B cell (primary cell): ENCODE measurements at regions not wholly inside any gene's neighbourhood (a gene's known extent, or its start where the extent isn't known, plus 50 kb on each side); places are given as distances from the start of the nearest gene placed in this dataset.

Source experiments
- ATAC-seq: fragments of 200-7000 bp; cut with Tn5 transposase; one replicate; pipeline ENCODE4 v1.10.0; 2021; ENCODE audit warnings: low read depth, mild to moderate bottlenecking, moderate number of reproducible peaks, moderate library complexity
- CTCF ChIA-PET: fragments of 350-600 bp; sonication (Branson Sonifier 250); formaldehyde crosslinking; loops from one replicate; lab custom pipeline; 2021; ENCODE audit warnings: antibody characterized with exemption, inconsistent platforms; lab: Charles Lee
- POLR2A ChIA-PET: fragments of 350-600 bp; sonication (Branson Sonifier 250); formaldehyde crosslinking; loops from one replicate; lab custom pipeline; 2021; ENCODE audit warnings: antibody characterized with exemption; lab: Charles Lee
- DNase-seq: peaks from one replicate; pipeline ENCODE4 v3.0.0; 2013
- H2AFZ ChIP-seq: 2 replicates; pipeline ENCODE4 v1.6.1; 2012; ENCODE audit warnings: mild to moderate bottlenecking, low read depth, low read length; ENCODE audit not compliant: insufficient read depth, poor library complexity, severe bottlenecking
- H3K27ac ChIP-seq, 2 donors: 1 replicate in 1 of 2; 2 replicates in 1 of 2; pipeline ENCODE4 v1.5.1; 2012 to 2013; ENCODE audit warnings: low read length in 2 of 2, mild to moderate bottlenecking in 2 of 2, moderate library complexity in 1 of 2
- H3K27me3 ChIP-seq, 4 experiments: fragments of 200-600 bp in 1 of 4; sonication (generic) in 1 of 4; replicated peaks in 1 of 4; 1 replicate in 2 of 4; 2 replicates in 2 of 4; pipeline versions ENCODE4 v1.6.1 to v1.7.0; 2013 to 2016; ENCODE audit warnings: low read length in 3 of 4, mild to moderate bottlenecking in 2 of 4, mixed read lengths in 1 of 4, moderate library complexity in 1 of 4; ENCODE audit not compliant: insufficient read depth in 4 of 4, control insufficient read depth in 3 of 4; ENCODE audit errors: control extremely low read depth in 1 of 4
- H3K36me3 ChIP-seq, 2 experiments: replicated peaks in 1 of 2; 1 replicate in 1 of 2; 2 replicates in 1 of 2; pipeline versions ENCODE4 v1.6.1 to v1.7.1; 2013; ENCODE audit warnings: low read length in 1 of 2; ENCODE audit not compliant: insufficient read depth in 2 of 2, control insufficient read depth in 1 of 2; ENCODE audit errors: control extremely low read depth in 1 of 2, extremely low read depth in 1 of 2
- H3K4me1 ChIP-seq, 2 donors: fragments of 200-600 bp in 1 of 2; sonication (generic) in 1 of 2; 1 replicate in 1 of 2; 2 replicates in 1 of 2; pipeline versions ENCODE4 v1.5.1 to v1.6.1; 2013 to 2017; ENCODE audit warnings: low read length in 2 of 2; ENCODE audit not compliant: control insufficient read depth in 2 of 2, insufficient read depth in 2 of 2
- H3K4me2 ChIP-seq: replicated peaks from 2 replicates; pipeline ENCODE3; 2012; ENCODE audit warnings: mild to moderate bottlenecking, low read depth, low read length; ENCODE audit not compliant: poor library complexity, severe bottlenecking
- H3K4me3 ChIP-seq, 5 experiments: fragments of 200-600 bp in 1 of 5; sonication (generic) in 1 of 5; 1 replicate in 3 of 5; 2 replicates in 2 of 5; pipeline versions ENCODE4 v1.5.1 to v1.7.0; 2011 to 2016; ENCODE audit warnings: low read length in 4 of 5, mild to moderate bottlenecking in 4 of 5, low read depth in 2 of 5, control low read depth in 1 of 5, moderate library complexity in 1 of 5; ENCODE audit not compliant: insufficient read depth in 1 of 5; ENCODE audit errors: control extremely low read depth in 1 of 5, extremely low read depth in 1 of 5
- H3K79me2 ChIP-seq: fragments of 200-600 bp; sonication (generic); one replicate; pipeline ENCODE4 v1.6.0; 2016; ENCODE audit warnings: low read length; ENCODE audit not compliant: control insufficient read depth, insufficient read depth
- H3K9ac ChIP-seq: fragments of 200-600 bp; sonication (generic); 2 replicates; pipeline ENCODE4 v1.6.1; 2017; ENCODE audit warnings: mild to moderate bottlenecking, low read length, moderate library complexity
- H3K9me3 ChIP-seq, 3 donors: one replicate each; pipeline versions ENCODE4 v1.6.1 to v1.7.1; 2013; ENCODE audit warnings: low read length in 2 of 3; ENCODE audit not compliant: control insufficient read depth in 2 of 3, insufficient read depth in 1 of 3; ENCODE audit errors: control extremely low read depth in 1 of 3
- H4K20me1 ChIP-seq: 2 replicates; pipeline ENCODE4 v1.6.0; 2012; ENCODE audit warnings: mild to moderate bottlenecking, low read length; ENCODE audit not compliant: insufficient read depth, control insufficient read depth, poor library complexity, severe bottlenecking
- H3K27ac Mint-ChIP-seq: one replicate; pipeline ENCODE4 v1.8.0; 2021; ENCODE audit warnings: mixed read lengths
- H3K27me3 Mint-ChIP-seq: one replicate; pipeline ENCODE4 v1.8.0; 2021; ENCODE audit warnings: mixed read lengths
- H3K4me1 Mint-ChIP-seq: one replicate; pipeline ENCODE4 v1.8.0; 2021; ENCODE audit warnings: mixed read lengths
- H3K4me3 Mint-ChIP-seq: one replicate; pipeline ENCODE4 v1.8.0; 2021; ENCODE audit warnings: mixed read lengths
- H3K9me3 Mint-ChIP-seq: one replicate; pipeline ENCODE4 v1.8.0; 2022; ENCODE audit warnings: mixed read lengths; ENCODE audit not compliant: insufficient read depth
- CTCF ChIP-seq: fragments of 200-600 bp; IDR thresholded peaks from one replicate; pipeline ENCODE4 v1.8.0; 2022; ENCODE audit warnings: antibody characterized with exemption, mild to moderate bottlenecking
- EZH2 ChIP-seq: IDR thresholded peaks from 2 replicates; pipeline ENCODE4 v1.6.1; 2012; ENCODE audit warnings: borderline replicate concordance, low read depth, mild to moderate bottlenecking, moderate library complexity, low read length; ENCODE audit not compliant: insufficient read depth, poor library complexity, severe bottlenecking
- WGBS: methylation state at CpG from one replicate; pipeline ENCODE4 v1.1.5; 2013; ENCODE audit warnings: missing lambda C conversion rate; ENCODE audit not compliant: insufficient coverage; 5-methylcytosine and 5-hydroxymethylcytosine counted together
- intact Hi-C: fragments of 100-400 bp; cut with micrococcal nuclease; formaldehyde crosslinking; loops from one replicate; pipeline ENCODE4 v1.10.0; 2022

- CTCF ChIA-PET, result no interaction called here
- no peaks in the 10 kb centered on the region for H4K20me1 ChIP-seq
- POLR2A ChIA-PET, result no interaction called here
- no peak for ATAC-seq
- H3K36me3 ChIP-seq, result no peaks in the 10 kb centered on the region
- no peaks in the 10 kb centered on the region for H3K79me2 ChIP-seq
- H2AFZ ChIP-seq, result no peak overlapping the region
- WGBS, result 100% methylated on average over 2 of the region's 2 CpGs
- H3K4me2 ChIP-seq, result no peak overlapping the region
- intact Hi-C loops, result no loop called here
- H3K4me1 ChIP-seq, result no peaks in the 10 kb centered on the region
- DNase-seq, result no peak
- no peak overlapping the region for H3K4me3 ChIP-seq
- no peak overlapping the region for H3K27ac ChIP-seq
- no peak overlapping the region for H3K4me3 Mint-ChIP-seq
- TF ChIP-seq CTCF, result no peak
- no peak for TF ChIP-seq EZH2
- H3K27me3 Mint-ChIP-seq, result peaks cover 41% of the 10 kb centered on the region
- H3K27ac Mint-ChIP-seq, result no peak overlapping the region
- no peaks in the 10 kb centered on the region for H3K4me1 Mint-ChIP-seq
- H3K9me3 Mint-ChIP-seq, result no peaks in the 10 kb centered on the region
- peaks cover 0 to 3% (median 1%) of the 10 kb centered on the region in 3 donors for H3K9me3 ChIP-seq
- no peak overlapping the region for H3K9ac ChIP-seq
- peaks cover 0 to 13% (median 0%) of the 10 kb centered on the region in 4 experiments for H3K27me3 ChIP-seq
Observed at GRCh38 chr2:171608168-171608567, 79.1 kb upstream of the DYNC1I2 start.

GRCh38 chr2:171610824-171611223, 76.4 kb upstream of the DYNC1I2 start:
- no peak overlapping the region for H3K9ac ChIP-seq
- ATAC-seq, result no peak
- H3K4me3 ChIP-seq, result no peak overlapping the region
- H3K27me3 Mint-ChIP-seq, result peaks cover 31% of the 10 kb centered on the region
- H3K4me1 Mint-ChIP-seq, result no peaks in the 10 kb centered on the region
- POLR2A ChIA-PET, result no interaction called here
- no peaks in the 10 kb centered on the region for H3K36me3 ChIP-seq
- no peaks in the 10 kb centered on the region for H3K79me2 ChIP-seq
- no peak overlapping the region for H3K27ac Mint-ChIP-seq
- peaks cover 0 to 5% (median 0%) of the 10 kb centered on the region in 4 experiments for H3K27me3 ChIP-seq
- DNase-seq, result no peak
- no peak overlapping the region for H3K4me2 ChIP-seq
- CTCF ChIA-PET, result no interaction called here
- 91% methylated on average over 5 of the region's 6 CpGs for WGBS
- H3K9me3 Mint-ChIP-seq, result no peaks in the 10 kb centered on the region
- no peaks in the 10 kb centered on the region for H3K4me1 ChIP-seq
- H4K20me1 ChIP-seq, result no peaks in the 10 kb centered on the region
- H3K4me3 Mint-ChIP-seq, result no peak overlapping the region
- H3K9me3 ChIP-seq, result peaks cover 0 to 3% (median 1%) of the 10 kb centered on the region in 3 donors
- H2AFZ ChIP-seq, result no peak overlapping the region
- intact Hi-C loops, result no loop called here
- no peak overlapping the region for H3K27ac ChIP-seq
- no peak for TF ChIP-seq EZH2
- no peak for TF ChIP-seq CTCF
